ENCODE measurements at regions not wholly inside any gene's neighbourhood (a gene's known extent, or its start where the extent isn't known, plus 50 kb on each side); places are given as distances from the start of the nearest gene placed in this dataset.
A peak's percentile ranks its signal among the peaks of the same experiment; 100 is the strongest.

- intact Hi-C loops (cut with DNase I): no loop called here
- no peak overlapping the region for H3K27ac ChIP-seq (ENCODE audit: low read depth in 2 of 2, low read length in 2 of 2)
- DNase-seq: no peak
- H3K9me3 ChIP-seq (ENCODE audit: control insufficient read depth in 2 of 3, insufficient read depth in 1 of 3, low read length in 3 of 3): no peaks in the 10 kb centered on the region
- H3K4me3 ChIP-seq (ENCODE audit: low read length in 3 of 3): no peak overlapping the region
- H3K27me3 ChIP-seq (ENCODE audit: control insufficient read depth, insufficient read depth, low read length): no peaks in the 10 kb centered on the region
- H3K4me1 ChIP-seq (ENCODE audit: control insufficient read depth in 2 of 3, insufficient read depth in 2 of 3, low read depth in 1 of 3, low read length in 3 of 3): peaks cover 0 to 5% (median 5%) of the 10 kb centered on the region in 3 donors
- no peak overlapping the region for H3K9ac ChIP-seq (ENCODE audit: low read length in 3 of 3)
- no peaks in the 10 kb centered on the region for H3K36me3 ChIP-seq (ENCODE audit: control insufficient read depth in 2 of 3, insufficient read depth in 3 of 3, low read length in 3 of 3)
- FAIRE-seq: no peak
- TF ChIP-seq CTCF (IDR thresholded peaks at IDR 0.05; ENCODE audit: borderline replicate concordance, extremely low read depth, insufficient read depth): no peak
These were observed 111.0 kb downstream of the EDN1 start for GRCh38 chr6:12401200-12401599.

- Histone ChIP-seq H3K4me3 (ENCODE audit: low read length in 3 of 3) (no peak overlapping the region), H3K9ac (ENCODE audit: low read length in 3 of 3) (no peak overlapping the region), H3K27me3 (ENCODE audit: control insufficient read depth, insufficient read depth, low read length) (no peaks in the 10 kb centered on the region), H3K9me3 (ENCODE audit: control insufficient read depth in 2 of 3, insufficient read depth in 1 of 3, low read length in 3 of 3) (no peaks in the 10 kb centered on the region), H3K27ac (ENCODE audit: low read depth in 2 of 2, low read length in 2 of 2) (peak overlapping the region in 1 of 2 donors; percentile 14), H3K36me3 (ENCODE audit: control insufficient read depth in 2 of 3, insufficient read depth in 3 of 3, low read length in 3 of 3) (no peaks in the 10 kb centered on the region), H3K4me1 (ENCODE audit: control insufficient read depth in 2 of 3, insufficient read depth in 2 of 3, low read depth in 1 of 3, low read length in 3 of 3) (peaks cover 0 to 5% (median 5%) of the 10 kb centered on the region in 3 donors)
- no peak for DNase-seq
- FAIRE-seq: no peak
- intact Hi-C loops (cut with DNase I): no loop called here
- no peak for TF ChIP-seq CTCF (IDR thresholded peaks at IDR 0.05; ENCODE audit: borderline replicate concordance, extremely low read depth, insufficient read depth)
These were observed 113.2 kb downstream of the EDN1 start for GRCh38 chr6:12403201-12403826.

- H3K27ac ChIP-seq (ENCODE audit: low read depth in 2 of 2, low read length in 2 of 2): peak overlapping the region in 1 of 2 donors; percentile 14
- intact Hi-C loops (cut with DNase I): no loop called here
- no peak overlapping the region for H3K9ac ChIP-seq (ENCODE audit: low read length in 3 of 3)
These were observed 113.9 kb downstream of the EDN1 start for GRCh38 chr6:12403947-12404647.

More at GRCh38 chr6:12403947-12404647, 113.9 kb downstream of the EDN1 start:
- no peak for DNase-seq
- Histone ChIP-seq H3K27me3 (ENCODE audit: control insufficient read depth, insufficient read depth, low read length) (no peaks in the 10 kb centered on the region), H3K9me3 (ENCODE audit: control insufficient read depth in 2 of 3, insufficient read depth in 1 of 3, low read length in 3 of 3) (no peaks in the 10 kb centered on the region), H3K36me3 (ENCODE audit: control insufficient read depth in 2 of 3, insufficient read depth in 3 of 3, low read length in 3 of 3) (no peaks in the 10 kb centered on the region), H3K4me3 (ENCODE audit: low read length in 3 of 3) (no peak overlapping the region), H3K4me1 (ENCODE audit: control insufficient read depth in 2 of 3, insufficient read depth in 2 of 3, low read depth in 1 of 3, low read length in 3 of 3) (peaks cover 0 to 5% (median 5%) of the 10 kb centered on the region in 3 donors)
- no peak for TF ChIP-seq CTCF (IDR thresholded peaks at IDR 0.05; ENCODE audit: borderline replicate concordance, extremely low read depth, insufficient read depth)
- no peak for FAIRE-seq
